ENCODE measurements at regions not wholly inside any gene's neighbourhood (a gene's known extent, or its start where the extent isn't known, plus 50 kb on each side); places are given as distances from the start of the nearest gene placed in this dataset.
"Not testable (repeated sequence)": the region's sequence is repeated elsewhere in the genome, so short reads cannot be mapped to it uniquely, and the experiment has no call there.

GRCh38 chr16:88261814-88262605 lies 120.7 kb upstream of the ZNF469 start:
- DNase-seq; H3K4me1 ChIP-seq (ENCODE audit: control extremely low read depth in 1 of 4, control insufficient read depth in 4 of 4, insufficient read depth in 4 of 4, low read length in 3 of 4); H3K36me3 ChIP-seq (ENCODE audit: control insufficient read depth in 4 of 4, insufficient read depth in 4 of 4, low read length in 3 of 4); H3K27ac ChIP-seq (ENCODE audit: insufficient read depth in 1 of 2, low read depth in 1 of 2, low read length in 2 of 2, poor library complexity in 1 of 2, severe bottlenecking in 2 of 2); H3K4me3 ChIP-seq (ENCODE audit: control insufficient read depth in 1 of 7, extremely low read depth in 1 of 7, insufficient read depth in 4 of 7, low read depth in 2 of 7, low read length in 6 of 7); CTCF ChIA-PET; POLR2A ChIA-PET; H3K9me3 ChIP-seq (ENCODE audit: control extremely low read depth in 1 of 5, control insufficient read depth in 4 of 5, insufficient read depth in 2 of 5, low read depth in 1 of 5, low read length in 4 of 5): not testable (repeated sequence)
- peaks cover 0 to 53% (median 4%) of the 10 kb centered on the region in 5 experiments for H3K27me3 ChIP-seq (replicated peaks in 2 of 5; ENCODE audit: control insufficient read depth in 4 of 5, insufficient read depth in 5 of 5, low read length in 4 of 5)
- 89% methylated on average over 8 of the region's 18 CpGs for WGBS (ENCODE audit: insufficient coverage)

GRCh38 chr16:88262858-88263563 lies 119.7 kb upstream of the ZNF469 start:
- H3K4me1 ChIP-seq (ENCODE audit: control extremely low read depth in 1 of 4, control insufficient read depth in 4 of 4, insufficient read depth in 4 of 4, low read length in 3 of 4); H3K9me3 ChIP-seq (ENCODE audit: control extremely low read depth in 1 of 5, control insufficient read depth in 4 of 5, insufficient read depth in 2 of 5, low read depth in 1 of 5, low read length in 4 of 5); H3K36me3 ChIP-seq (ENCODE audit: control insufficient read depth in 4 of 4, insufficient read depth in 4 of 4, low read length in 3 of 4); H3K4me3 ChIP-seq (ENCODE audit: control insufficient read depth in 1 of 7, extremely low read depth in 1 of 7, insufficient read depth in 4 of 7, low read depth in 2 of 7, low read length in 6 of 7); H3K27ac ChIP-seq (ENCODE audit: insufficient read depth in 1 of 2, low read depth in 1 of 2, low read length in 2 of 2, poor library complexity in 1 of 2, severe bottlenecking in 2 of 2); CTCF ChIA-PET; DNase-seq; POLR2A ChIA-PET: not testable (repeated sequence)
- peaks cover 0 to 56% (median 4%) of the 10 kb centered on the region in 5 experiments for H3K27me3 ChIP-seq (replicated peaks in 2 of 5; ENCODE audit: control insufficient read depth in 4 of 5, insufficient read depth in 5 of 5, low read length in 4 of 5)
- 65% methylated on average over 17 of the region's 34 CpGs for WGBS (ENCODE audit: insufficient coverage)

DNA sequence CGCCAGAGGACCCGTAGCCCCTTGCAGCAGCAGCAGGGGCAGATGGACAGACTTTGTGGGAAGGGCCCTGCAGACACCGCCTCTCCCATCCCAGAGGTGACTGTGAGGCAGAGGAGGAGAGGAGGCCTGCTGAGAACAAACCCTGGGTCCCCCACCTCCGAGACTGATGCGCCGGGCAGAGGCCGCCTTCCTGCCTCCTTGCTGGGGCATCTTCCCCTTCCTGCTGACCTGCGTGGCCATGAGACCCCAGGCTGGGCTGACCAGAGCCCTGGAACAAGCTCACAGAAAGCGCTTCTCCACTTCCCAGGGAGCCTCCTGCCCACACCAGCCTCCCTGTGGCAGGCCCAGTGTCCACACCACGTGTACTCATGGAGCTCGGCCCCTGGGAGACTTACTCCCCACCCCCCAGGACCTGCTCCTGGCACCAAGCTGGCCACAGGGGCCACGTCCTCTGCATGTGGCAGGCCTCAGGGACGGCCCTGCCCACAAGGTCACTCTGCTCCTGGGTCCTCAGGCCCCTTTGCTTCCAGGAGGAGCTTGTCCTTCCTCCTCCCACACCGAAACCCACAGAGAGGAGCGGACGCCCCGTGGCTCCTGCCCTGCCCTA lies 119.0 kb upstream of the ZNF469 start:
- H3K27ac ChIP-seq (ENCODE audit: insufficient read depth in 1 of 2, low read depth in 1 of 2, low read length in 2 of 2, poor library complexity in 1 of 2, severe bottlenecking in 2 of 2); DNase-seq; H3K9me3 ChIP-seq (ENCODE audit: control extremely low read depth in 1 of 5, control insufficient read depth in 4 of 5, insufficient read depth in 2 of 5, low read depth in 1 of 5, low read length in 4 of 5); H3K4me3 ChIP-seq (ENCODE audit: control insufficient read depth in 1 of 7, extremely low read depth in 1 of 7, insufficient read depth in 4 of 7, low read depth in 2 of 7, low read length in 6 of 7); CTCF ChIA-PET; POLR2A ChIA-PET; H3K4me1 ChIP-seq (ENCODE audit: control extremely low read depth in 1 of 4, control insufficient read depth in 4 of 4, insufficient read depth in 4 of 4, low read length in 3 of 4); H3K36me3 ChIP-seq (ENCODE audit: control insufficient read depth in 4 of 4, insufficient read depth in 4 of 4, low read length in 3 of 4): not testable (repeated sequence)
- 94% methylated on average over 7 of the region's 17 CpGs for WGBS (ENCODE audit: insufficient coverage)
- peaks cover 0 to 52% (median 4%) of the 10 kb centered on the region in 5 experiments for H3K27me3 ChIP-seq (replicated peaks in 2 of 5; ENCODE audit: control insufficient read depth in 4 of 5, insufficient read depth in 5 of 5, low read length in 4 of 5)

GRCh38 chr16:88264641-88265285 lies 118.0 kb upstream of the ZNF469 start:
- H3K4me3 ChIP-seq (ENCODE audit: control insufficient read depth in 1 of 7, extremely low read depth in 1 of 7, insufficient read depth in 4 of 7, low read depth in 2 of 7, low read length in 6 of 7), result peak overlapping the region in 2 of 7 experiments; percentile 36 to 55
- POLR2A ChIA-PET, result no interaction called here
- CTCF ChIA-PET, result no interaction called here

DNA sequence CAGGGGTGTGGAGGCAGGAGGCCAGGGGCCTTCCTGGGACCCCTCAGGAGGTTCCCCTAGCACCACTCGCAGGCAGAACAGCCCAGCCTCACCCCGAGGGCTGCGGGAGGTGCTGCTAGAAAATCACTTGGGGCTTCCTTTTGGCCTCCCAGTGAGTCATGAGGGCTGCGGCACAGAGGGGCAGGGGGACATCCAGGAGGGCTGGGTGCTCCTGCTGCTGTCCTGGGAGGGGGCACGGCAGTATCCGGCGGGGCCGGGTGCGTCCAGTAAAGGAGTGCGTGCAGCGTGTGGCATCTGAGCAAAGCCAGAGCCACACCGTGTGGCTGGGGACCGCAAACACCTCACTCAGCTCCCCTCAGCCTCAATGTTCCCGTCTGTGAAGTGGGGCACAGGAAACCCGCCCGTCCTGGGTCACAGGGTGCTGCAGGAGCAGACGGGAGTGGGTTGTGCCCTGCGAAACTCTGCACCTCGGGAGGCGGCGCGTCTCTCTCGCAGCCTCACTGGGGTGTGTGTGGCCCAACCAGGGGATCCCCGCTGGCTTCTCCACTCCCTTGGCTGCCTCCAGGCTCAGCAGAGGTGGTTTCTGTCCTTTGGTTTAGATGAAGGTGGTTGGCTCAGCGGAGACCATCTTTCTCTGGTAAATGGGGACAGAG lies 117.3 kb upstream of the ZNF469 start:
- Histone ChIP-seq H3K4me3 (ENCODE audit: control insufficient read depth in 1 of 7, extremely low read depth in 1 of 7, insufficient read depth in 4 of 7, low read depth in 2 of 7, low read length in 6 of 7) (peak overlapping the region in 2 of 7 experiments; percentile 36 to 55), H3K27me3 (replicated peaks in 2 of 5; ENCODE audit: control insufficient read depth in 4 of 5, insufficient read depth in 5 of 5, low read length in 4 of 5) (peaks cover 0 to 38% (median 2%) of the 10 kb centered on the region in 5 experiments)
- POLR2A ChIA-PET; H3K9me3 ChIP-seq (ENCODE audit: control extremely low read depth in 1 of 5, control insufficient read depth in 4 of 5, insufficient read depth in 2 of 5, low read depth in 1 of 5, low read length in 4 of 5); H3K36me3 ChIP-seq (ENCODE audit: control insufficient read depth in 4 of 4, insufficient read depth in 4 of 4, low read length in 3 of 4); H3K4me1 ChIP-seq (ENCODE audit: control extremely low read depth in 1 of 4, control insufficient read depth in 4 of 4, insufficient read depth in 4 of 4, low read length in 3 of 4); CTCF ChIA-PET; H3K27ac ChIP-seq (ENCODE audit: insufficient read depth in 1 of 2, low read depth in 1 of 2, low read length in 2 of 2, poor library complexity in 1 of 2, severe bottlenecking in 2 of 2); DNase-seq: not testable (repeated sequence)
- WGBS (ENCODE audit: insufficient coverage), result 85% methylated on average over 12 of the region's 25 CpGs

More at GRCh38 chr16:88264641-88265285, 118.0 kb upstream of the ZNF469 start:
- WGBS (ENCODE audit: insufficient coverage), result 38% methylated on average over 10 of the region's 30 CpGs
- Histone ChIP-seq H3K9me3 (ENCODE audit: control extremely low read depth in 1 of 5, control insufficient read depth in 4 of 5, insufficient read depth in 2 of 5, low read depth in 1 of 5, low read length in 4 of 5) (no peaks in the 10 kb centered on the region), H3K27ac (ENCODE audit: insufficient read depth in 1 of 2, low read depth in 1 of 2, low read length in 2 of 2, poor library complexity in 1 of 2, severe bottlenecking in 2 of 2) (no peak overlapping the region), H3K36me3 (ENCODE audit: control insufficient read depth in 4 of 4, insufficient read depth in 4 of 4, low read length in 3 of 4) (no peaks in the 10 kb centered on the region), H3K4me1 (ENCODE audit: control extremely low read depth in 1 of 4, control insufficient read depth in 4 of 4, insufficient read depth in 4 of 4, low read length in 3 of 4) (peaks cover 0 to 8% (median 5%) of the 10 kb centered on the region in 4 experiments), H3K27me3 (replicated peaks in 2 of 5; ENCODE audit: control insufficient read depth in 4 of 5, insufficient read depth in 5 of 5, low read length in 4 of 5) (peaks cover 0 to 42% (median 4%) of the 10 kb centered on the region in 5 experiments)
- DNase-seq, result peak; percentile 63 to 91 (median 77)

DNA sequence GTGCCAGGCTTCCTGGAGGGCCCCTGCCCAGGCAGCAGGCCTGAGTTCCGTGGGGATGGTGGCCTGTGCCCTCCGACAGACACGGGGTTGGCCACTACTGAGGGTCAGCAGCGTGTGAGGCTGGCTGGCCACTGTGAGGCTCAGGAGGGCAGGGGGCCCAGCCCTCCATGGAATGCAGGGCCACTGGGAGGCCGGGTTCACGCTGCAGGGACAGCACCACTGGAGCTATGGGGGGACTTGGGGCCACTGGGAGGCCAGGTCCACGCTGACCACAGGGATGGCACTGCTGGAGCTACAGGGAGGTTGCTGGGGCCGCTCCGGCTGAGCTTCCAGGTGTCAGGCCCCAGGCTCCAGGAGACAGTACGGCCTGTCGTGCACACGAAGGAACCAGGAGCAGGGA lies 116.7 kb upstream of the ZNF469 start:
- POLR2A ChIA-PET; H3K9me3 ChIP-seq (ENCODE audit: control extremely low read depth in 1 of 5, control insufficient read depth in 4 of 5, insufficient read depth in 2 of 5, low read depth in 1 of 5, low read length in 4 of 5); H3K4me1 ChIP-seq (ENCODE audit: control extremely low read depth in 1 of 4, control insufficient read depth in 4 of 4, insufficient read depth in 4 of 4, low read length in 3 of 4); H3K4me3 ChIP-seq (ENCODE audit: control insufficient read depth in 1 of 7, extremely low read depth in 1 of 7, insufficient read depth in 4 of 7, low read depth in 2 of 7, low read length in 6 of 7); H3K36me3 ChIP-seq (ENCODE audit: control insufficient read depth in 4 of 4, insufficient read depth in 4 of 4, low read length in 3 of 4); DNase-seq; H3K27ac ChIP-seq (ENCODE audit: insufficient read depth in 1 of 2, low read depth in 1 of 2, low read length in 2 of 2, poor library complexity in 1 of 2, severe bottlenecking in 2 of 2); CTCF ChIA-PET: not testable (repeated sequence)
- 100% methylated on average over 6 of the region's 12 CpGs for WGBS (ENCODE audit: insufficient coverage)
- peaks cover 0 to 35% (median 2%) of the 10 kb centered on the region in 5 experiments for H3K27me3 ChIP-seq (replicated peaks in 2 of 5; ENCODE audit: control insufficient read depth in 4 of 5, insufficient read depth in 5 of 5, low read length in 4 of 5)

Measured in common myeloid progenitor, CD34-positive (primary cell).